ENCODE measurements at regions not wholly inside any gene's neighbourhood (a gene's known extent, or its start where the extent isn't known, plus 50 kb on each side); places are given as distances from the start of the nearest gene placed in this dataset.

DNA sequence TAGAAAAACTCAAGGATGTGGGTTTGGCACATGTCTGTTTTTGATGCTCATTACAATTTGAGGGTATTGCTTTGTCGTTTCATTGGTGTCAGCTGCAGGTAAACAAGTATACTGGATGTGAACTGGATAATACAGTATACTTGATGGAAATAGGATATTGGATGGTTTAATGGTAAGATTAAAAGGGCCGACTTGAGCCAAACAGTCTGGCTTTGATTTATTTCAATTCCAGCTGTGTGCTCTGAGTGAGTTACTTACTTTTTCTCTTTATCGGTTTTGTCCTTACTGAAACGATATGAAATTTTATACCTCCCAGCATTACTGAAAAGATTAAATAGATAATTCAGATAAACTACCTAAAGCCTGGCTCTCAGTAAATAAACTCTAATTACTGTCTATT, 227.6 kb downstream of the ASXL3 start:
- DNase-seq = no peak

DNA sequence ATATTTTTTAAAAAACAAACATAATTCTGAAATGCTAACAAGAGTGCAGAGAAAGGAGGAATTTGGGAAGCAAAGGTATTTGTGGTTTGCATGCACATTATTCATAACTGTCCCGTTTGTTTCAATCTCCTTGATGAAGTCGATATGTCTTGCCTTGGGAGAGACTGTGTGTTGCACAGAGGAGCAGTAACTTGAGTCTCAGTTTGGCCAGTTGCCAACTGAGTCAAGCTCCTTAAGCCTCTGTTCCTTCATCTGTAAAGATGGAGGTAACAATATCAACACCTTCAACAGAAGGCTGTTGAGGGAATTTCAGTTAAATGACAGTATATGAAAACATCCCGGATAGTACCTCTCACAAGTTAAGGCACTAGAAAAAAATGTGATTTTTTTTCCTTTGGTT, 226.2 kb downstream of the ASXL3 start:
- DNase-seq = no peak

DNA sequence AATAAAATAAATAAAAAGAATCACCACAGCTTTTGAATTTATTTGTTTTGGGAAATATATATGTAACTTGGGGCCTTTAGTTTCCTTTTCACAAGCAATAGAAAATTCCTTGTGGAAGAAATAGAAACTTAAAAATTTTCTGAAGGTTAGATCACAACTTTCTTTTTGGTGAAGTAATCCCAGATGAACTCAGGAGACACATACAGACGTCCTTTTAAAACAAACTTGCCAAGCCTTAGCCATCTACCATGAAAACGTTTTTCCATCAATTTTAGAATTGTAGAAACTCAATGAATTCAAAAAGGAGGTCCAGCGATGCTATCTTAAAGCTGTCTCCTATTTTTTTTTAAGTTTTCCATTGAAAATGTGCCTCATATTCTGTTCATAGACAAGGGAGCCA, 225.6 kb downstream of the ASXL3 start:
- no peak for DNase-seq

DNA sequence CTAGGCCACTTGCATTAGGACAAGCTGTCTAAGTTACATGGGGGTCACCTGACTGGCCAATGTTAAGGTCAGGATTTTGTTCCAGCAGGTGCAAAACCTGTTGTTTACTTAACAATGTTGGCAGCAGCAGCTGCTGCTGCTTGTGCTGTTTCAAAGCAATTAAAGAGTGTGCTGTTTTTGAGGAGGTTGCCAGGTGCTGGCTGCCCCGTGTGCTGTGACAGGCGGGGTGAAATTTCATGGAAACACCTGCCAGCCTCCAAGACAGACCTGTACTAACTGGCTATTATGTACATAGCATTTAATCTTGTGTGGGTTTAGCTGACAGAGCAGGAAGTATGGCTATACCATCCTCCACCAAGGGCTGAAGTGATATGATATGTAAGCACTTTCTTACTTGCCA, 224.9 kb downstream of the ASXL3 start:
- no peak for DNase-seq
